NOMO-1 treated with DMSO at 0.1 percent for 48 hours (cell line): ENCODE measurements at regions not wholly inside any gene's neighbourhood (a gene's known extent, or its start where the extent isn't known, plus 50 kb on each side); places are given as distances from the start of the nearest gene placed in this dataset.

Experiments used
- DNase-seq: peaks from one replicate; lab custom pipeline; 2025; ENCODE audit not compliant: unreplicated experiment; lab: John Stamatoyannopoulos, UW

- DNase-seq, result no peak
Observed at GRCh38 chr3:117117188-117117936, 407.8 kb downstream of the TUSC7 start.

GRCh38 chr3:117118604-117119003, 409.0 kb downstream of the TUSC7 start:
- no peak for DNase-seq

- no peak for DNase-seq
Observed at GRCh38 chr3:117120014-117120413, 410.4 kb downstream of the TUSC7 start.

- DNase-seq, result no peak
Observed at GRCh38 chr3:117122609-117123008, 413.0 kb downstream of the TUSC7 start.

GRCh38 chr3:117126460-117126859, 416.9 kb downstream of the TUSC7 start:
- no peak for DNase-seq

GRCh38 chr3:117126946-117127546, 417.5 kb downstream of the TUSC7 start:
- no peak for DNase-seq

GRCh38 chr3:117128133-117128532, 418.6 kb downstream of the TUSC7 start:
- DNase-seq, result no peak

- DNase-seq, result no peak
Observed at GRCh38 chr3:117128872-117129271, 419.3 kb downstream of the TUSC7 start.

GRCh38 chr3:117129516-117129915, 419.9 kb downstream of the TUSC7 start:
- no peak for DNase-seq

GRCh38 chr3:117130222-117130621, 420.6 kb downstream of the TUSC7 start:
- DNase-seq, result no peak

GRCh38 chr3:117131259-117131658, 421.7 kb downstream of the TUSC7 start:
- no peak for DNase-seq

GRCh38 chr3:117133066-117133465, 423.5 kb downstream of the TUSC7 start:
- no peak for DNase-seq

GRCh38 chr3:117135207-117135606, 425.6 kb downstream of the TUSC7 start:
- DNase-seq, result no peak

GRCh38 chr3:117136003-117136402, 426.4 kb downstream of the TUSC7 start:
- DNase-seq, result no peak

GRCh38 chr3:117137065-117137464, 427.5 kb downstream of the TUSC7 start:
- DNase-seq, result no peak

- DNase-seq, result no peak
Observed at GRCh38 chr3:117139681-117140080, 430.1 kb downstream of the TUSC7 start.

GRCh38 chr3:117141812-117142211, 432.2 kb downstream of the TUSC7 start:
- no peak for DNase-seq

- no peak for DNase-seq
Observed at GRCh38 chr3:117144853-117145252, 435.3 kb downstream of the TUSC7 start.

GRCh38 chr3:117145677-117146076, 436.1 kb downstream of the TUSC7 start:
- no peak for DNase-seq

GRCh38 chr3:117146571-117146970, 437.0 kb downstream of the TUSC7 start:
- no peak for DNase-seq

GRCh38 chr3:117149584-117149983, 440.0 kb downstream of the TUSC7 start:
- DNase-seq, result no peak

- no peak for DNase-seq
Observed at GRCh38 chr3:117150628-117151027, 441.0 kb downstream of the TUSC7 start.

- DNase-seq, result no peak
Observed at GRCh38 chr3:117160176-117160575, 450.6 kb downstream of the TUSC7 start.
